IMR-90 (cell line): ENCODE measurements at regions not wholly inside any gene's neighbourhood (a gene's known extent, or its start where the extent isn't known, plus 50 kb on each side); places are given as distances from the start of the nearest gene placed in this dataset.

ENCODE experiments used
- ATAC-seq: fragments of 200-7000 bp; cut with Tn5 transposase; 2 replicates; pipeline ENCODE4 v1.9.1; 2020; ENCODE audit warnings: low read depth, mild to moderate bottlenecking, moderate library complexity
- BruUV-seq: library from RNA; stranded (reverse); fragments of 400-500 nt; replicated peaks from 2 replicates; lab custom pipeline; 2021; lab: Mats Ljungman, UMichigan
- CTCF ChIA-PET: fragments of 300-600 bp; formaldehyde crosslinking; extraction: SDS; loops from one replicate; lab custom pipeline; 2021; ENCODE audit warnings: antibody characterized with exemption; lab: Yijun Ruan, JAX
- POLR2A ChIA-PET: fragments of 300-600 bp; sonication (Branson Sonifier 250); formaldehyde crosslinking; loops from one replicate; lab custom pipeline; 2022; ENCODE audit warnings: antibody characterized with exemption; ENCODE audit not compliant: unreplicated experiment; lab: Charles Lee
- DNase-seq: peaks from one replicate; pipeline ENCODE4 v3.0.0; 2013
- H2AFZ ChIP-seq: replicated peaks from 2 replicates; pipeline ENCODE3; 2013; ENCODE audit warnings: low read length, mild to moderate bottlenecking; ENCODE audit not compliant: poor library complexity
- H2AK5ac ChIP-seq: 2 replicates; pipeline ENCODE4 v1.6.1; 2013; ENCODE audit warnings: low read depth, low read length, inconsistent platforms
- H2AK9ac ChIP-seq: replicated peaks from 2 replicates; pipeline ENCODE3; 2013; ENCODE audit warnings: mild to moderate bottlenecking, low read depth, low read length, moderate library complexity; ENCODE audit not compliant: poor library complexity
- H2BK120ac ChIP-seq: 2 replicates; pipeline ENCODE4 v1.6.1; 2013; ENCODE audit warnings: low read depth, low read length, inconsistent platforms
- H2BK15ac ChIP-seq: 3 replicates; pipeline ENCODE4 v1.6.1; 2013; ENCODE audit warnings: low read depth, low read length, inconsistent platforms
- H2BK20ac ChIP-seq: 2 replicates; pipeline ENCODE4 v1.6.1; 2013; ENCODE audit warnings: low read depth, mild to moderate bottlenecking, inconsistent platforms, low read length, moderate library complexity
- H2BK5ac ChIP-seq: 2 replicates; pipeline ENCODE4 v1.6.1; 2013; ENCODE audit warnings: mild to moderate bottlenecking, low read depth, low read length, inconsistent platforms; ENCODE audit not compliant: poor library complexity, severe bottlenecking
- H3K14ac ChIP-seq: replicated peaks from 2 replicates; pipeline ENCODE4 v1.6.1; 2013; ENCODE audit warnings: low read depth, low read length, inconsistent platforms
- H3K18ac ChIP-seq: 2 replicates; pipeline ENCODE4 v1.6.1; 2013; ENCODE audit warnings: low read depth, low read length, control low read depth
- H3K23ac ChIP-seq: 2 replicates; pipeline ENCODE4 v1.6.1; 2013; ENCODE audit warnings: low read depth, low read length, inconsistent platforms
- H3K27ac ChIP-seq: 2 replicates; pipeline ENCODE4 v1.5.1; 2013; ENCODE audit warnings: mild to moderate bottlenecking, control low read depth, low read length; ENCODE audit not compliant: insufficient read depth
- H3K27me3 ChIP-seq: 2 replicates; pipeline ENCODE4 v1.6.1; 2013; ENCODE audit warnings: low read length; ENCODE audit not compliant: control insufficient read depth, insufficient read depth
- H3K36me3 ChIP-seq: 2 replicates; pipeline ENCODE4 v1.6.1; 2013; ENCODE audit warnings: low read length, mixed read lengths; ENCODE audit not compliant: control insufficient read depth, insufficient read depth
- H3K4ac ChIP-seq: 2 replicates; pipeline ENCODE4 v1.6.1; 2013; ENCODE audit warnings: low read depth, low read length, inconsistent platforms
- H3K4me1 ChIP-seq: 2 replicates; pipeline ENCODE4 v1.6.1; 2013; ENCODE audit warnings: low read length, mixed read lengths; ENCODE audit not compliant: control insufficient read depth, insufficient read depth
- H3K4me2 ChIP-seq: 2 replicates; pipeline ENCODE4 v1.6.1; 2013; ENCODE audit warnings: low read depth, mild to moderate bottlenecking, control low read depth, low read length, moderate library complexity
- H3K4me3 ChIP-seq: 2 replicates; pipeline ENCODE4 v1.5.1; 2013; ENCODE audit warnings: low read depth, mild to moderate bottlenecking, control low read depth, low read length, moderate library complexity; ENCODE audit not compliant: insufficient read depth
- H3K56ac ChIP-seq: 2 replicates; pipeline ENCODE4 v1.6.1; 2013; ENCODE audit warnings: low read length, inconsistent platforms; ENCODE audit not compliant: insufficient read depth; ENCODE audit errors: extremely low read depth
- H3K79me1 ChIP-seq, 2 experiments: 2 replicates each; pipeline ENCODE4 v1.6.1; 2013; ENCODE audit warnings: low read length in 2 of 2, inconsistent platforms in 1 of 2, low read depth in 1 of 2
- H3K9ac ChIP-seq: 2 replicates; pipeline ENCODE4 v1.6.1; 2013; ENCODE audit warnings: low read depth, low read length, control low read depth
- H3K9me1 ChIP-seq: 2 replicates; pipeline ENCODE4 v1.6.1; 2013; ENCODE audit warnings: low read length, inconsistent platforms; ENCODE audit not compliant: insufficient read depth
- H3K9me3 ChIP-seq: 2 replicates; pipeline ENCODE4 v1.6.1; 2013; ENCODE audit warnings: low read length; ENCODE audit not compliant: control insufficient read depth, insufficient read depth
- H4K20me1 ChIP-seq: 2 replicates; pipeline ENCODE4 v1.6.1; 2013; ENCODE audit warnings: low read length, inconsistent platforms; ENCODE audit not compliant: insufficient read depth
- H4K5ac ChIP-seq: 2 replicates; pipeline ENCODE4 v1.6.1; 2013; ENCODE audit warnings: mild to moderate bottlenecking, low read depth, low read length, control low read depth
- H4K8ac ChIP-seq, 2 experiments: 2 replicates each; pipeline ENCODE4 v1.6.1; 2013; ENCODE audit warnings: low read depth in 2 of 2, low read length in 2 of 2, control low read depth in 1 of 2, inconsistent platforms in 1 of 2
- H4K91ac ChIP-seq: 2 replicates; pipeline ENCODE4 v1.6.1; 2013; ENCODE audit warnings: low read depth, low read length, inconsistent platforms; ENCODE audit not compliant: insufficient read depth
- BHLHE40 ChIP-seq: fragments of 150-350 bp; IDR thresholded peaks from 2 replicates; pipeline ENCODE4 v1.6.1; 2016; ENCODE audit warnings: mild to moderate bottlenecking, low read depth, low read length
- CEBPB ChIP-seq: IDR thresholded peaks from 2 replicates; pipeline ENCODE4 v1.6.1; 2012; ENCODE audit warnings: low read depth, low read length, improper control_type of control experiment
- CTCF ChIP-seq: conservative IDR thresholded peaks from 2 replicates; pipeline ENCODE4 v1.5.1; 2012; ENCODE audit warnings: mild to moderate bottlenecking, low read depth, low read length, improper control_type of control experiment
- MAFK ChIP-seq: IDR thresholded peaks from 2 replicates; pipeline ENCODE4 v1.6.1; 2012; ENCODE audit warnings: low read depth, low read length, improper control_type of control experiment
- MAZ ChIP-seq: IDR thresholded peaks from 2 replicates; pipeline ENCODE4 v1.6.1; 2012; ENCODE audit warnings: low read depth, mild to moderate bottlenecking, low read length, improper control_type of control experiment, moderate library complexity, borderline replicate concordance
- SMC3 ChIP-seq: fragments of 150-350 bp; IDR thresholded peaks from 2 replicates; pipeline ENCODE4 v1.6.1; 2016; ENCODE audit warnings: low read depth, mild to moderate bottlenecking, antibody characterized with exemption, low read length, moderate library complexity
- whole genome bisulfite sequencing, 2 experiments: methylation state at CpG; one replicate each; pipeline versions ENCODE4 v1.1.5 to v1.1.7; 2013; ENCODE audit warnings: missing lambda C conversion rate in 2 of 2; ENCODE audit not compliant: insufficient read length in 1 of 2; ENCODE audit errors: extremely low coverage in 2 of 2; 5-methylcytosine and 5-hydroxymethylcytosine counted together
- dilution Hi-C: fragments of 300-500 bp; cut with HindIII; formaldehyde crosslinking; loops from one replicate; pipeline ENCODE4 v1.14.3; 2018; ENCODE audit warnings: low sequenced_read_pairs; ENCODE audit not compliant: unreplicated experiment
- in situ Hi-C: fragments of 300-500 bp; cut with MboI; formaldehyde crosslinking; loops from 3 replicates; pipeline ENCODE4 v1.14.3; 2019; ENCODE audit warnings: low sequenced_read_pairs, inconsistent platforms, mixed read lengths
- intact Hi-C: fragments of 100-400 bp; cut with micrococcal nuclease; formaldehyde crosslinking; loops from 2 replicates; pipeline ENCODE4 v1.10.0; 2022
- TF ChIP-seq, protein P1 (sequence below): fragments of 150-350 bp; IDR thresholded peaks from 2 replicates; pipeline ENCODE4 v1.6.1; 2016; ENCODE audit warnings: low read depth, mild to moderate bottlenecking, low read length, moderate library complexity, borderline replicate concordance

DNA sequence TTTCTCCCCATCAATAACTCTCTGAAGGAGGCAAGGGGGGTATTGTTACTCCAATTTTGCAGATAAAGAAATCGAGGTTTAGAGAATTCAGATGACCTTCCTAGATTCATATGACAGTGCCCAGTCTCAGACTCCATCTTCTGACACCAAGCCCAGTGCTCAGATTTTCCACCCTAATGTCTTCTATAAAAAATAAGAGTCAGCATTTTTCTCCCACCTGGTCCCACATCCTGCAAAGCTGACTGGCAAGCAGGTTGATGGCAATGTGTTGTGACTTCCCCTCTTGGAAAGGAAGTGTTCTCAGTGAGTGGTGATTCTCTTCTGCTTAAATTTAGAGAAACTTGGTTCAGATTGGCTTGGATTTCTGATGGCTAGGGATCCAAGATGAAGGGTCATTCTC is 129.4 kb downstream of the SOX9 start:
- in situ Hi-C loops, result no loop called here
- POLR2A ChIA-PET, result no interaction called here
- intact Hi-C loops, result no loop called here
- BruUV-seq, result no TSS peak
- H3K14ac ChIP-seq, result no peak overlapping the region
- H4K91ac ChIP-seq, result no peak overlapping the region
- H2BK120ac ChIP-seq, result no peak overlapping the region
- H3K18ac ChIP-seq, result no peak overlapping the region
- no peak overlapping the region for H3K56ac ChIP-seq
- H3K36me3 ChIP-seq, result no peaks in the 10 kb centered on the region
- no peaks in the 10 kb centered on the region for H3K9me1 ChIP-seq
- DNase-seq (no peak), ATAC-seq (no peak)
- no peak overlapping the region for H3K23ac ChIP-seq
- H2AK9ac ChIP-seq, result no peak overlapping the region
- no peaks in the 10 kb centered on the region; the same call in 1 of the 2 replicates for H3K4me1 ChIP-seq
- H4K20me1 ChIP-seq, result no peaks in the 10 kb centered on the region
- TF ChIP-seq, protein P1, sequence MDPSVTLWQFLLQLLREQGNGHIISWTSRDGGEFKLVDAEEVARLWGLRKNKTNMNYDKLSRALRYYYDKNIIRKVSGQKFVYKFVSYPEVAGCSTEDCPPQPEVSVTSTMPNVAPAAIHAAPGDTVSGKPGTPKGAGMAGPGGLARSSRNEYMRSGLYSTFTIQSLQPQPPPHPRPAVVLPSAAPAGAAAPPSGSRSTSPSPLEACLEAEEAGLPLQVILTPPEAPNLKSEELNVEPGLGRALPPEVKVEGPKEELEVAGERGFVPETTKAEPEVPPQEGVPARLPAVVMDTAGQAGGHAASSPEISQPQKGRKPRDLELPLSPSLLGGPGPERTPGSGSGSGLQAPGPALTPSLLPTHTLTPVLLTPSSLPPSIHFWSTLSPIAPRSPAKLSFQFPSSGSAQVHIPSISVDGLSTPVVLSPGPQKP, result no peak
- TF ChIP-seq CEBPB (no peak), CTCF (no peak), BHLHE40 (no peak), MAZ (no peak), MAFK (peak; percentile 90), SMC3 (no peak)
- H3K9ac ChIP-seq, result no peak overlapping the region
- H3K4me3 ChIP-seq, result no peak overlapping the region
- H4K5ac ChIP-seq, result no peak overlapping the region
- H2BK5ac ChIP-seq, result no peak overlapping the region
- dilution Hi-C loops, result no loop called here
- peaks cover 5% of the 10 kb centered on the region for H3K27me3 ChIP-seq
- H2AFZ ChIP-seq, result no peak overlapping the region
- H3K4ac ChIP-seq, result no peak overlapping the region
- H2AK5ac ChIP-seq, result no peak overlapping the region
- CTCF ChIA-PET, result no interaction called here
- H3K4me2 ChIP-seq, result no peak overlapping the region
- H3K27ac ChIP-seq, result no peak overlapping the region
- H2BK15ac ChIP-seq, result no peak overlapping the region
- H3K9me3 ChIP-seq, result no peaks in the 10 kb centered on the region
- H2BK20ac ChIP-seq, result no peak overlapping the region
- no peak overlapping the region for H4K8ac ChIP-seq
- no CpG with 5 or more reads among the region's 1 CpG for WGBS, 2 experiments
- no peaks in the 10 kb centered on the region for H3K79me1 ChIP-seq
